SU-DHL-6 (cell line): ENCODE measurements at regions not wholly inside any gene's neighbourhood (a gene's known extent, or its start where the extent isn't known, plus 50 kb on each side); places are given as distances from the start of the nearest gene placed in this dataset.

Experiments
- H2AFZ ChIP-seq: fragments of 200-600 bp; sonication (generic); 2 replicates; pipeline ENCODE4 v1.6.1; 2014; ENCODE audit warnings: low read depth, mild to moderate bottlenecking, moderate library complexity, mixed read lengths, antibody characterized with exemption, low read length; ENCODE audit not compliant: severe bottlenecking
- H3F3A ChIP-seq: fragments of 200-600 bp; shearing (Covaris generic); 2 replicates; pipeline ENCODE4 v1.6.0; 2016; ENCODE audit warnings: antibody characterized with exemption, mild to moderate bottlenecking; ENCODE audit not compliant: insufficient read depth
- H3K27ac ChIP-seq: fragments of 200-600 bp; sonication (generic); 2 replicates; pipeline ENCODE4 v1.5.1; 2016; ENCODE audit warnings: low read depth, mild to moderate bottlenecking, low read length, moderate library complexity, mixed read lengths
- H3K27me3 ChIP-seq: fragments of 200-600 bp; sonication (generic), shearing (Covaris generic); 2 replicates; pipeline ENCODE4 v1.6.0; 2014; ENCODE audit warnings: mild to moderate bottlenecking, low read length
- H3K36me3 ChIP-seq: fragments of 200-600 bp; sonication (generic); 2 replicates; pipeline ENCODE4 v1.6.1; 2014; ENCODE audit warnings: mild to moderate bottlenecking, low read length, mixed read lengths
- H3K4me2 ChIP-seq: fragments of 300-600, 200-600 bp; shearing (Covaris generic), sonication (generic); 2 replicates; pipeline ENCODE4 v1.6.0; 2014; ENCODE audit warnings: low read length, low read depth, mild to moderate bottlenecking; ENCODE audit not compliant: poor library complexity, severe bottlenecking
- H3K4me3 ChIP-seq: fragments of 200-600 bp; sonication (generic); 2 replicates; pipeline ENCODE4 v1.5.1; 2014; ENCODE audit warnings: antibody characterized with exemption, low read length, mild to moderate bottlenecking, mixed read lengths; ENCODE audit not compliant: insufficient read depth, poor library complexity, severe bottlenecking
- H3K79me2 ChIP-seq: fragments of 200-600 bp; sonication (generic); 2 replicates; pipeline ENCODE4 v1.6.1; 2014; ENCODE audit warnings: mild to moderate bottlenecking, low read length, moderate library complexity; ENCODE audit not compliant: insufficient read depth
- H3K9ac ChIP-seq: fragments of 200-600 bp; sonication (generic); 2 replicates; pipeline ENCODE4 v1.7.0; 2014; ENCODE audit warnings: mild to moderate bottlenecking, low read length
- H3K9me2 ChIP-seq: fragments of 200-600 bp; sonication (generic); replicated peaks from 2 replicates; pipeline ENCODE4 v1.6.1; 2014; ENCODE audit warnings: low read length; ENCODE audit not compliant: insufficient read depth
- H3K9me3 ChIP-seq: fragments of 200-600 bp; sonication (generic); 2 replicates; pipeline ENCODE4 v1.6.1; 2014; ENCODE audit warnings: low read length, mixed read lengths; ENCODE audit not compliant: insufficient read depth
- H4K20me1 ChIP-seq: fragments of 200-600 bp; sonication (generic); 2 replicates; pipeline ENCODE4 v1.6.1; 2014; ENCODE audit warnings: low read depth, mild to moderate bottlenecking, antibody characterized with exemption, low read length, moderate library complexity, mixed read lengths
- CTCF ChIP-seq: fragments of 200-600 bp; sonication (generic); IDR thresholded peaks from one replicate; pipeline ENCODE4 v1.5.1; 2017; ENCODE audit warnings: antibody characterized with exemption, mild to moderate bottlenecking, low read length, moderate library complexity; ENCODE audit not compliant: insufficient read depth, poor library complexity, severe bottlenecking
- EZH2phosphoT487 ChIP-seq: fragments of 200-600 bp; sonication (generic), shearing (Covaris generic); conservative IDR thresholded peaks from 2 replicates; pipeline ENCODE4 v1.6.1; 2018; ENCODE audit warnings: mild to moderate bottlenecking, antibody characterized with exemption, low read length, moderate library complexity, mixed read lengths

DNA sequence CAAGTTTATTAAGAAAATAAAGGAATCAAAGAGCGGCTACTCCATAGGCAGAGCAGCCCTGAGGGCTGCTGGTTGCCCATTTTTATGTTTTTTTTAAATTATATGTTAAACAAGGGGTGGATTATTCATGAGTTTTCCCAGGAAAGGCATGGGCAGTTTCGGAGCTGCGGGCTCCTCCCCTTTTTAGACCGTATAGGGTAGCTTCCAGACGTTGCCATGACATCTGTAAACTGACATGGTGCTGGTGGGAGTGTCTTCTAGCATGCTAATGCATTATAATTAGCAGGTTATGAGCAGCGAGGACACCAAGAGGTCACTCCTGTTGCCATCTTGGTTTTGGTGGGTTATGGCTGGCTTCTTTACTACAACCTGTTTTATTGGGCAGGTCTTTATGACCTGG, 301.8 kb downstream of the TFAP2C start:
- Histone ChIP-seq H3K9me3 (no peaks in the 10 kb centered on the region), H3K9ac (no peak overlapping the region), H2AFZ (no peak overlapping the region), H3K79me2 (no peaks in the 10 kb centered on the region), H3K9me2 (no peaks in the 10 kb centered on the region), H3K4me3 (no peak overlapping the region), H3K36me3 (no peaks in the 10 kb centered on the region), H4K20me1 (no peaks in the 10 kb centered on the region), H3K27ac (no peak overlapping the region), H3K4me2 (no peak overlapping the region), H3K27me3 (no peaks in the 10 kb centered on the region), H3F3A (no peaks in the 10 kb centered on the region)
- TF ChIP-seq EZH2phosphoT487 (no peak), CTCF (no peak)

- Histone ChIP-seq H3K4me2 (no peak overlapping the region), H3K9me2 (no peaks in the 10 kb centered on the region), H3F3A (no peaks in the 10 kb centered on the region), H3K4me3 (no peak overlapping the region), H3K79me2 (no peaks in the 10 kb centered on the region), H4K20me1 (no peaks in the 10 kb centered on the region), H3K36me3 (no peaks in the 10 kb centered on the region), H2AFZ (no peak overlapping the region), H3K27ac (no peak overlapping the region), H3K9me3 (no peaks in the 10 kb centered on the region), H3K9ac (no peak overlapping the region), H3K27me3 (no peaks in the 10 kb centered on the region)
- TF ChIP-seq CTCF: no peak
- TF ChIP-seq EZH2phosphoT487: no peak
Measured at GRCh38 chr20:56932575-56933330, 303.6 kb downstream of the TFAP2C start.

- H3K4me3 ChIP-seq: no peak overlapping the region
Measured at GRCh38 chr20:56933331-56933698, 304.2 kb downstream of the TFAP2C start.

More at GRCh38 chr20:56933331-56933698, 304.2 kb downstream of the TFAP2C start:
- TF ChIP-seq EZH2phosphoT487 (no peak), CTCF (no peak)
- H2AFZ ChIP-seq: no peak overlapping the region
- H4K20me1 ChIP-seq: no peaks in the 10 kb centered on the region
- no peaks in the 10 kb centered on the region for H3K9me2 ChIP-seq
- H3K79me2 ChIP-seq: no peaks in the 10 kb centered on the region
- no peaks in the 10 kb centered on the region for H3K36me3 ChIP-seq
- H3K9ac ChIP-seq: no peak overlapping the region
- H3K27ac ChIP-seq: no peak overlapping the region
- H3K27me3 ChIP-seq: no peaks in the 10 kb centered on the region
- no peak overlapping the region for H3K4me2 ChIP-seq
- H3F3A ChIP-seq: no peaks in the 10 kb centered on the region
- H3K9me3 ChIP-seq: no peaks in the 10 kb centered on the region
